IgD-negative memory B cell (primary cell): ENCODE measurements at regions not wholly inside any gene's neighbourhood (a gene's known extent, or its start where the extent isn't known, plus 50 kb on each side); places are given as distances from the start of the nearest gene placed in this dataset.

Source experiments
- H3K27ac Mint-ChIP-seq, 3 donors: one replicate each; pipeline ENCODE4 v1.8.0; 2020 to 2022; ENCODE audit warnings: mild to moderate bottlenecking in 3 of 3, mixed read lengths in 3 of 3, moderate library complexity in 1 of 3
- H3K27me3 Mint-ChIP-seq: one replicate; pipeline ENCODE4 v1.8.0; 2021; ENCODE audit warnings: mixed read lengths
- H3K36me3 Mint-ChIP-seq: one replicate; pipeline ENCODE4 v1.8.0; 2020; ENCODE audit warnings: mild to moderate bottlenecking, mixed read lengths
- H3K4me1 Mint-ChIP-seq, 3 donors: one replicate each; pipeline ENCODE4 v1.8.0; 2020 to 2022; ENCODE audit warnings: mixed read lengths in 3 of 3, mild to moderate bottlenecking in 1 of 3
- H3K4me3 Mint-ChIP-seq, 4 donors: one replicate each; pipeline ENCODE4 v1.8.0; 2020 to 2022; ENCODE audit warnings: mild to moderate bottlenecking in 4 of 4, mixed read lengths in 4 of 4, moderate library complexity in 3 of 4
- H3K9me3 Mint-ChIP-seq, 3 donors: one replicate each; pipeline ENCODE4 v1.8.0; 2020 to 2021; ENCODE audit warnings: mixed read lengths in 3 of 3, mild to moderate bottlenecking in 1 of 3

GRCh38 chr3:44048949-44049348, 192.7 kb upstream of the TOPAZ1 start:
- H3K27ac Mint-ChIP-seq = no peak overlapping the region
- H3K36me3 Mint-ChIP-seq = peaks cover 3% of the 10 kb centered on the region
- no peak overlapping the region for H3K4me3 Mint-ChIP-seq
- no peaks in the 10 kb centered on the region for H3K9me3 Mint-ChIP-seq
- H3K27me3 Mint-ChIP-seq = no peaks in the 10 kb centered on the region
- peaks cover 19 to 31% (median 21%) of the 10 kb centered on the region in 3 donors for H3K4me1 Mint-ChIP-seq

DNA sequence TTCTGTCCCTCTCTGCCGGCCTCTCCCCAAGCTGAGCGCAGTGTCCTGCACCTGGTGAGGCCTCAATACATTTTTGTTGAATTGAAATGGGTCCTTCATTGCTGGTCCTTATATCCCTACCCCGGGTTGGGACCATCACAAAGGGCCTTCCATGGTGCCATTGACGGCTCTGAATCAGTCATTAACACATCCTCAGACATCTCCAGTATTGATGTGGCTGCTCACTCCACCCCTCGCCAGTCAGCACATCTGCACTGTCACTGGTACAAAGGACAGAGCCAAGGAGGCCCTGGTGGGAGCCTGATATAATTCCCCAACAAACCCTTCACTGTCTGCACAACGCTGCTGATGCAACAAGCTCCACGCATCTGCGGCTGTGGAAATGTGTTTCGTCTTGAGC, 191.6 kb upstream of the TOPAZ1 start:
- Mint-ChIP-seq H3K9me3 (no peaks in the 10 kb centered on the region), H3K36me3 (peaks cover 3% of the 10 kb centered on the region), H3K27ac (no peak overlapping the region), H3K4me3 (no peak overlapping the region), H3K4me1 (peaks cover 13 to 27% (median 17%) of the 10 kb centered on the region in 3 donors), H3K27me3 (no peaks in the 10 kb centered on the region)

- peak overlapping the region in 1 of 3 donors; percentile 25 for H3K27ac Mint-ChIP-seq
Measured at GRCh38 chr3:44050867-44051266, 190.8 kb upstream of the TOPAZ1 start.

DNA sequence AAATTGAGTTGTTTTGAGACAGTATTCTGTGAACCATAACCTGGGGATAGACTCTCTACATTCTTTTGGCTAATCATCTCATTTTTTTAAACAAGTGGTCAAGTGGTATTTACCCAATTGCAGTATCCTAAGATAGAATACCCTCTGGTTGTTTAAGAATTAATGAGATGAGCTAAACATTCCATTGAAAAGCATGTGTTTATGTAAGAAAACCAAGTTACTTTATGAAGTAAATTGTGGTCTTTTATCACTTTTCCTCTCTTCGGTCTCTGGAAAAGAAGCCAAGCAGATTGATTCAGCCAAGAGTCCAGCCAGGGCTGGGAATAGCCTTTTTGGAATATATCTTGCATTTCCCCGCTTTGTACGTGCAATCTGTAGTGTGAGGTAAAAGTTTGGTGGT, 185.7 kb upstream of the TOPAZ1 start:
- Mint-ChIP-seq H3K4me3 (no peak overlapping the region), H3K27ac (no peak overlapping the region), H3K4me1 (peaks cover 18 to 30% (median 19%) of the 10 kb centered on the region in 3 donors), H3K36me3 (peaks cover 3% of the 10 kb centered on the region), H3K27me3 (no peaks in the 10 kb centered on the region), H3K9me3 (no peaks in the 10 kb centered on the region)

More at GRCh38 chr3:44050867-44051266, 190.8 kb upstream of the TOPAZ1 start:
- Mint-ChIP-seq H3K27me3 (no peaks in the 10 kb centered on the region), H3K4me3 (no peak overlapping the region), H3K4me1 (peaks cover 6 to 20% (median 10%) of the 10 kb centered on the region in 3 donors), H3K36me3 (peaks cover 3% of the 10 kb centered on the region), H3K9me3 (no peaks in the 10 kb centered on the region)

GRCh38 chr3:44056446-44057240, 185.0 kb upstream of the TOPAZ1 start:
- Mint-ChIP-seq H3K27me3 (no peaks in the 10 kb centered on the region), H3K9me3 (no peaks in the 10 kb centered on the region), H3K27ac (no peak overlapping the region), H3K36me3 (no peaks in the 10 kb centered on the region), H3K4me3 (no peak overlapping the region), H3K4me1 (peaks cover 18 to 30% (median 19%) of the 10 kb centered on the region in 3 donors)

DNA sequence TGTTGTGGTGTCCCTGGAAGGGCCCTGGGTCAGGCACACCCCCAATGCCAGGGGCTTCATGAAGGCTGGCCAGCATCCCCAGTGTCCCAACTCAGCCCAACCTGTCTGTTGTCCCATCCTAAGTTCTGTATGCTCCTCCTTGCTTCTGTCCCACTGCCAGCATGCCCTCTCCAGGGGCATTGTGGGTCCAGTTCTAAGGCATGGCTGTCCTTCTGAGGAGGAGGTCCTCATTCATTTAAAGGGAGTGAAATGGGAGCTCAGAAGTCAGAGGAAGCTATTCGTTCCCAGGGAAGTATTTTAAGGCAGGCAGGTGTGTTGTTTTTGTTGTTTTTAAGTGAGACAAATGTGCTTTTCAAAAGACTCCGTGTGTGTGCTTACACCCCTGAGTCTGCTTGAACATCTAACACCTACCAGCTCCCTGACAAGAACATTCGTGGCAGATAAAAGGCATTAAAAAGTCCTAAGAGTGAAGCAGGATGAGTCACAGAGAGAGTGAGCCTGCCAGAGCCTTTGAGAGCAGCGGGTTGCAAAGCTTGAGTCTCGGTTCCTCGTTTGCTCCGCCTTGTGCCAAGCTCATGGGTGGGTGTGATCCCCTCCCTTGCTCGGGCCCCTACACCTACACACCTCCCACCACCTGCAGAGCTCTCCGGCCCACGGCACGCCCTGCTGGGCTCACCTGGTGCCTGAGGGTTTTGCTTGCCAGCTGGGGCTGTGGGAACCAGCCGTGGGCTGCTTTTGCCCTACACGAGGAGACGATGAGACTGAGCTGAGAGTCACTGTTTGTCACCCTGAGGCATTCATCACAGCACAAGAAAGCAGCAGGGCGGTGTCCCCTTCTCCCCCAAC, 183.4 kb upstream of the TOPAZ1 start:
- H3K36me3 Mint-ChIP-seq = peaks cover 2% of the 10 kb centered on the region
- H3K4me1 Mint-ChIP-seq = peaks cover 18 to 30% (median 20%) of the 10 kb centered on the region in 3 donors
- peak overlapping the region; percentile 38 to 89 (median 66) for H3K4me3 Mint-ChIP-seq
- no peaks in the 10 kb centered on the region for H3K27me3 Mint-ChIP-seq
- no peaks in the 10 kb centered on the region for H3K9me3 Mint-ChIP-seq
- H3K27ac Mint-ChIP-seq = peak overlapping the region; percentile 70 to 82 (median 80)

GRCh38 chr3:44058868-44059203, 182.8 kb upstream of the TOPAZ1 start:
- Mint-ChIP-seq H3K27me3 (no peaks in the 10 kb centered on the region), H3K4me3 (peak overlapping the region in 3 of 4 donors; percentile 42 to 89 (median 89)), H3K36me3 (peaks cover 2% of the 10 kb centered on the region), H3K27ac (peak overlapping the region; percentile 6 to 82 (median 70)), H3K9me3 (no peaks in the 10 kb centered on the region), H3K4me1 (peaks cover 18 to 30% (median 20%) of the 10 kb centered on the region in 3 donors)

DNA sequence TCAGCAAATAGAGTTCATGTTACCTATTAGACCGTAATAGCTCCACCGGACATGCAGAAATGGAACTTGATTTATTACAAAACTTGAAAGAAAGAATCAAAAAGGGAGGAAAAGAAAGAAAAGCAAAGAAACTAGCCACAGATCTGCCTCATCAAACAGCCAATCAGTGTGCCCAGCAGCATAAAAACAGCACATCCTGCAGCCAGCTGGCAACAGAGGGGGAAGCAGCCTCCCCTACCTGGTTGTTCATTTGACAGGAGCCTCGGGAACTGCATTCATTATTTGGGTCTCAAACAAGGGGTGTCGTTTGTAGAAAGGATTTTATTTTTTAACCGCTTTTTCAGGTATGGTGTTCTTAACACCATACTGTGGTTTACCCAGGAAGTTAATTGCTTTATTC, 181.5 kb upstream of the TOPAZ1 start:
- Mint-ChIP-seq H3K27ac (peak overlapping the region in 1 of 3 donors; percentile 47), H3K36me3 (peaks cover 2% of the 10 kb centered on the region), H3K4me1 (peaks cover 18 to 31% (median 20%) of the 10 kb centered on the region in 3 donors), H3K27me3 (no peaks in the 10 kb centered on the region), H3K9me3 (no peaks in the 10 kb centered on the region), H3K4me3 (peak overlapping the region in 1 of 4 donors; percentile 23)

- no peaks in the 10 kb centered on the region for H3K27me3 Mint-ChIP-seq
- no peak overlapping the region for H3K27ac Mint-ChIP-seq
- peak overlapping the region in 1 of 4 donors; percentile 32 for H3K4me3 Mint-ChIP-seq
- peaks cover 18 to 31% (median 20%) of the 10 kb centered on the region in 3 donors for H3K4me1 Mint-ChIP-seq
- H3K9me3 Mint-ChIP-seq = no peaks in the 10 kb centered on the region
- peaks cover 2% of the 10 kb centered on the region for H3K36me3 Mint-ChIP-seq
Measured at GRCh38 chr3:44061268-44061667, 180.4 kb upstream of the TOPAZ1 start.

GRCh38 chr3:44061961-44062360, 179.7 kb upstream of the TOPAZ1 start:
- Mint-ChIP-seq H3K4me3 (no peak overlapping the region), H3K27me3 (no peaks in the 10 kb centered on the region), H3K36me3 (peaks cover 2% of the 10 kb centered on the region), H3K9me3 (no peaks in the 10 kb centered on the region), H3K27ac (no peak overlapping the region), H3K4me1 (peaks cover 18 to 31% (median 20%) of the 10 kb centered on the region in 3 donors)

DNA sequence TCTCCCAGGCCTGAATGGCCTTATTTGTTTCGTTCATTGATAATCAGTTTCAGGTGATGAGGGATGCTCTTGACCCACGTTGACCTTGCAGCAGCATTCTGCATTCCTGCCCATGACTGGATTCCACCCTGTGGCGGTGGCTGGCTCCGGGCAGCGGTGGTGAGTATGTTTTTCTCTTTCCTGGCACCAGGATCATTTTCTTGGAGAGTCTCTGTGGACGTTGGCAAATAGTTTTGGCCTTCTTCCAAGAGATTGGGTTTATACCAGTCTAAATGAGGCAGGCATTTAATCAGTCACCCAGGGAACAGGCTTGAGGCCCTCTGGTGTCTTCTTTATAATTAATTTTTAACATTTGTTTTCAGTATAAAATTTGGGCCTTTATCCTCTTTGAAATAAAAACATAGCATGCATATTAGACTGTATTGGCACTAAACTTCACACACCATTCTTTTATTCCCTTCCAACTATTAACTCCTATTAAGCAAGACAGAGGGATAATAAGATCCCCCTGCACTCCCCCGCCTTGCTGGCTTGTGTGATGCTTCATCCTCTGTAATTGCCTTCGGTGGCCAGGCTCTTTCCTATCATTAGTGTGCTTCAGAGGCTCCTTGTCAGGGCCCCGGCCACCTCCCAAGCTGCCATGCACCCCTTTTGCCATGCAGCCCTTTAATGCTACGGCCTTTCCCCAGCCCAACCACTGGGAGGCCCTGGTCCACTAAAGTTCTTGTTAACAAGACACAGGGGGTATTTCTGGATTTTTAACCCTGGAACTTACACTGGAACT, 176.2 kb upstream of the TOPAZ1 start:
- no peaks in the 10 kb centered on the region for H3K9me3 Mint-ChIP-seq
- H3K27me3 Mint-ChIP-seq = no peaks in the 10 kb centered on the region
- H3K4me3 Mint-ChIP-seq = peak overlapping the region in 1 of 4 donors; percentile 57
- H3K4me1 Mint-ChIP-seq = peaks cover 0 to 3% (median 2%) of the 10 kb centered on the region in 3 donors
- no peak overlapping the region for H3K27ac Mint-ChIP-seq
- H3K36me3 Mint-ChIP-seq = peaks cover 2% of the 10 kb centered on the region

DNA sequence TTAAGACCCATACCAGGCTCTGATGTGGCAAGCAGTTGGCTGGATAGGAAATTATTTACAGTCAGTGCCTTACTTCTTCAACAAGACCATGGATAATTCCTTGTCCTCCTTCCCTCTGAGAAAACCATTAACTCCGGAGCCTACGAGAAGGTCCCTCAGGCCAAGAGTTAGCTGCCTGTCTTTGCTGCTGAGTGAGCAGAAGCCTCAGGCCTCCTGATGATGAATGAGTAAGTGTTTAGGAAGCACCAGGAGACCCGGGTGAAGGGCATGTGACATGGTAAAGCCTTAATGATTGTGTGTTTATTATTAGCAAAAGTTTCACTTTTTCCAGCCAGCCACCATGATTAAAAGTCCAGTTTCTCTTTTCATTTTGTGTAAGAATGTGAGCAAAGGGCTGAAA, 174.9 kb upstream of the TOPAZ1 start:
- Mint-ChIP-seq H3K4me1 (peaks cover 0 to 2% (median 1%) of the 10 kb centered on the region in 3 donors), H3K36me3 (peaks cover 2% of the 10 kb centered on the region), H3K27me3 (no peaks in the 10 kb centered on the region), H3K27ac (no peak overlapping the region), H3K4me3 (no peak overlapping the region), H3K9me3 (no peaks in the 10 kb centered on the region)

DNA sequence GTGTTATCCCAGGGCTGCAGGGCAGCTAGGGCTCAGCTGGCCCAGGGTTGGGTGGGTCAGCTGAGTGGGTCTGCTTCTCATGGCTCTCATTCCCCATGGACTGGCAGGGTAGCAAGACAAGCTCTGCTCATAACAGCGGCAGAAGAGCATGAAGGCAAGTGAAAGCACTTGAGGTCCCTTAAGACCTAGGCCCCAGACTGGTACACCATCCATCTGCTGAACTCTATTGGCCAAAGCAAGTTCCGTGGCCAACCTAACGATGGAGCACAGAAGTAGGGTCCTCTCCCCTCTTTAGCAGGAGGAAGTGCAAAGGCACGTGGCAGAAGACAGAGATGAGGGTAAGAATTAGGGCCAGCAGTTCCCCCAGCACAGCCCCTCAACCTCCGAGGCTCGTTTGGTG, 174.3 kb upstream of the TOPAZ1 start:
- peaks cover 0 to 1% (median 0%) of the 10 kb centered on the region in 3 donors for H3K4me1 Mint-ChIP-seq
- H3K36me3 Mint-ChIP-seq = no peaks in the 10 kb centered on the region
- no peak overlapping the region for H3K27ac Mint-ChIP-seq
- H3K9me3 Mint-ChIP-seq = no peaks in the 10 kb centered on the region
- H3K27me3 Mint-ChIP-seq = no peaks in the 10 kb centered on the region
- no peak overlapping the region for H3K4me3 Mint-ChIP-seq

GRCh38 chr3:44068753-44069152, 172.9 kb upstream of the TOPAZ1 start:
- H3K4me1 Mint-ChIP-seq = peaks cover 0 to 1% (median 0%) of the 10 kb centered on the region in 3 donors
- no peaks in the 10 kb centered on the region for H3K27me3 Mint-ChIP-seq
- no peaks in the 10 kb centered on the region for H3K36me3 Mint-ChIP-seq
- no peaks in the 10 kb centered on the region for H3K9me3 Mint-ChIP-seq
- no peak overlapping the region for H3K27ac Mint-ChIP-seq
- no peak overlapping the region for H3K4me3 Mint-ChIP-seq

DNA sequence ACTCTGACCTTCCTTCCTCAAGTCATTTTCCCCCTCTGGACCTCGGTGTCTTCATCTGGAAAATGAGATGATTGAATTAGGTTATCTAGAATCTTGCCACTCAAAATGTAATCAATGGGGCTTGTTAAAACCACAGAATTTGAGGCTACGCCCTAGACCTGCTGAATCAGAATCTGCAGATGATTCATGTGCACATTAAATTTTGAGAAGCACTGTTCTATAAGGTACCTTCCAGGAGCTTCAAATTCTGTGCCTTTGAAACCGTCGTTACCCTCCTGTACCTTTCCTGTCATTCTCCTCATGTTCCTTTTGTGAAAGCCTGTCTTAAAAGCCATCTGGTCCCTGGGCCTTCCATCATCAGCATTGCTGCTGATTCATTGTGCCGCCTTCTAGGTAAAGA, 172.4 kb upstream of the TOPAZ1 start:
- Mint-ChIP-seq H3K9me3 (no peaks in the 10 kb centered on the region), H3K27ac (peak overlapping the region in 1 of 3 donors; percentile 28), H3K4me1 (peaks cover 0 to under 1% (median 0%) of the 10 kb centered on the region in 3 donors), H3K27me3 (no peaks in the 10 kb centered on the region), H3K36me3 (no peaks in the 10 kb centered on the region), H3K4me3 (no peak overlapping the region)
